D721Med (cell line): ENCODE measurements at regions not wholly inside any gene's neighbourhood (a gene's known extent, or its start where the extent isn't known, plus 50 kb on each side); places are given as distances from the start of the nearest gene placed in this dataset.
A peak's percentile ranks its signal among the peaks of the same experiment; 100 is the strongest.
"Not testable (repeated sequence)": the region's sequence is repeated elsewhere in the genome, so short reads cannot be mapped to it uniquely, and the experiment has no call there.

ENCODE experiments used
- DNase-seq: peaks from one replicate; pipeline ENCODE4 v3.0.0; 2011; ENCODE audit warnings: low spot score; ENCODE audit not compliant: insufficient read length
- FAIRE-seq: peaks from 2 replicates; lab custom pipeline; 2011; peaks lifted over from hg19 to GRCh38; lab: Jason Lieb, UNC
- CTCF ChIP-seq: IDR thresholded peaks from 2 replicates; pipeline ENCODE4 v1.5.1; 2012; ENCODE audit warnings: mild to moderate bottlenecking, control low read depth; ENCODE audit not compliant: insufficient read depth; ENCODE audit errors: missing control alignments

- DNase-seq (no peak), FAIRE-seq (no peak)
- no peak for TF ChIP-seq CTCF
Measured at GRCh38 chr5:20958641-20959040, 970.6 kb upstream of the CDH18 start.

- no peak for FAIRE-seq
- TF ChIP-seq CTCF = no peak
- no peak for DNase-seq
Measured at GRCh38 chr5:20956134-20956533, 968.1 kb upstream of the CDH18 start.

GRCh38 chr5:20949636-20950035 lies 961.6 kb upstream of the CDH18 start:
- FAIRE-seq (no peak), DNase-seq (no peak)
- no peak for TF ChIP-seq CTCF

GRCh38 chr5:20943183-20943971 lies 955.4 kb upstream of the CDH18 start:
- peak; percentile 72 for FAIRE-seq
- not testable (repeated sequence) for DNase-seq

- DNase-seq, FAIRE-seq: not testable (repeated sequence)
Measured at GRCh38 chr5:20942603-20943002, 954.6 kb upstream of the CDH18 start.

GRCh38 chr5:20940786-20941185 lies 952.8 kb upstream of the CDH18 start:
- not testable (repeated sequence) for DNase-seq

GRCh38 chr5:20890936-20891335 lies 902.9 kb upstream of the CDH18 start:
- peak; percentile 77 for FAIRE-seq
- not testable (repeated sequence) for DNase-seq

More at GRCh38 chr5:20940786-20941185, 952.8 kb upstream of the CDH18 start:
- not testable (repeated sequence) for FAIRE-seq

GRCh38 chr5:20875726-20876125 lies 887.7 kb upstream of the CDH18 start:
- not testable (repeated sequence) for DNase-seq, FAIRE-seq

- FAIRE-seq, DNase-seq: not testable (repeated sequence)
Measured at GRCh38 chr5:20865892-20866291, 877.9 kb upstream of the CDH18 start.

- DNase-seq (no peak), FAIRE-seq (no peak)
- no peak for TF ChIP-seq CTCF
Measured at GRCh38 chr5:20833081-20833627, 845.2 kb upstream of the CDH18 start.
